ENCODE measurements at regions not wholly inside any gene's neighbourhood (a gene's known extent, or its start where the extent isn't known, plus 50 kb on each side); places are given as distances from the start of the nearest gene placed in this dataset.

DNA sequence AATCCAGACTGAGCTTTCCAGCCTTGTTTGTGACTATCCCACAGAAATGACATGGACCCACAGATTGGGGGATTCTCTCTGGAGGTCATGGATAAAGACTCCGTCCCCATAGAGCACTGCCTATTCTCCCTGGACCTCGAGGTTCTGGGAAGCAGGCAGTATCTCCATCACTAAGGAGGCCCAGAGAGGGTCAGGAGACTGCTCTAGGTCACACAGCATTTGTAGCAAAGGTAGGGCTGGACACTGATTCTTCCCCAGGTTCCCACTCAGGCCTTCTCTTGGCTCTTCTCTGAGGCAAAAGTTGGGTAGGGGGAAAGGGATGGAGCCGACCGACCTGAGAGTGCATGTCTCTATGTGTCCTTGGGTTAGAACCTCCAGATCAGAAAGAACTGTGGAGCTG, 80.9 kb downstream of the PTPRS start:
- Histone ChIP-seq H3K27ac (replicated peaks) (no peak overlapping the region), H3K27me3 (ENCODE audit: insufficient read depth, poor library complexity, severe bottlenecking) (no peaks in the 10 kb centered on the region), H3K4me3 (replicated peaks; ENCODE audit: insufficient read depth, low read length) (no peak overlapping the region)
- TF ChIP-seq POLR2AphosphoS5 (IDR thresholded peaks at IDR 0.05; ENCODE audit: low read depth), result no peak
- TF ChIP-seq, protein P1, sequence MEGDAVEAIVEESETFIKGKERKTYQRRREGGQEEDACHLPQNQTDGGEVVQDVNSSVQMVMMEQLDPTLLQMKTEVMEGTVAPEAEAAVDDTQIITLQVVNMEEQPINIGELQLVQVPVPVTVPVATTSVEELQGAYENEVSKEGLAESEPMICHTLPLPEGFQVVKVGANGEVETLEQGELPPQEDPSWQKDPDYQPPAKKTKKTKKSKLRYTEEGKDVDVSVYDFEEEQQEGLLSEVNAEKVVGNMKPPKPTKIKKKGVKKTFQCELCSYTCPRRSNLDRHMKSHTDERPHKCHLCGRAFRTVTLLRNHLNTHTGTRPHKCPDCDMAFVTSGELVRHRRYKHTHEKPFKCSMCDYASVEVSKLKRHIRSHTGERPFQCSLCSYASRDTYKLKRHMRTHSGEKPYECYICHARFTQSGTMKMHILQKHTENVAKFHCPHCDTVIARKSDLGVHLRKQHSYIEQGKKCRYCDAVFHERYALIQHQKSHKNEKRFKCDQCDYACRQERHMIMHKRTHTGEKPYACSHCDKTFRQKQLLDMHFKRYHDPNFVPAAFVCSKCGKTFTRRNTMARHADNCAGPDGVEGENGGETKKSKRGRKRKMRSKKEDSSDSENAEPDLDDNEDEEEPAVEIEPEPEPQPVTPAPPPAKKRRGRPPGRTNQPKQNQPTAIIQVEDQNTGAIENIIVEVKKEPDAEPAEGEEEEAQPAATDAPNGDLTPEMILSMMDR (IDR thresholded peaks at IDR 0.05; ENCODE audit: insufficient read depth, low read length), result no peak
- no peak for TF ChIP-seq GABPA (IDR thresholded peaks at IDR 0.05; ENCODE audit: low read depth)
- DNase-seq (ENCODE audit: low read depth in 1 of 2, low spot score in 1 of 2), result no peak

DNA sequence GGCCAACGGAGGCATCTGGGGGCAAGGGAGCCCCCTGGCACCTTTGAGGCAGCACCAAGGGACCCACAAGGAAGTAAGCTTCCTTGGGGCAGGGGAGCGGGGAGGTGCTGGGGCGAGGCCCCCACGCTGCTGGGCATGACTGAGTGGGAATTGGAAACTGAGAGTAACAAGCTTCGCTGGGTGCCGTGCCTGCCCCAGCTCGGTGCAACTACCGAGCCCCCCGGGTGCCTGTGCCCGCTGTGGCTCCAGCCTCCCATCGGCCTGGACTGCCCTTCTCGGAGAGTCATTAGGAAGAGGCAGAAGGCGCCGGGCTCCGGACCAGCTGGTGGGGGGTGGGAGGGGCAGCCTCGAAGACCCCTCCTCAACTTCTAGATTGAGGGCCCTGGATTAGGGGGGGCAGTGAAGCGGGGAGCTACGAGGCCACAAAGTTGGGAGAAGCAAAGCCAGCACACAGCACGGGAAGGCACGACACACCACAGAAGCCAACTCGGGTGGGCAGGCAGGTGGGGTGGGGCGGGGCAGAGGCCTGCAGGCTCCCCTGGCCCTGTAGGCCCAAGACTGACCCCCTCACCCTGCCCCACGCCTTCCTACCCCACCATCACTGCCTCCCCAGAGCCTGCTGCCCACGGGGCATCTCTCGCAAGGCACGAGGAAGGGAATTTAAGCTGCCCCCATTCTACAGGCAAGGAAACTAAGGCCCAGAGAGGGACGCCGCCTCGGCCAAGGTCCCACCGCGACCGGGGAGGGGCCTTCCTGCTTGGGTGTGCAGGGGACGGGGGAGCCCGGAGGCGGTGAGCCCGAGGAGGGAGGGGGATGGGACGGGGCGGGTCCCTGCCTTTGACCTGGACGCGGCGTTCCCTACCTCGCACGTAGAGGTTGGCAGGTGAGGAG, 83.2 kb downstream of the PTPRS start:
- H3K27me3 ChIP-seq (ENCODE audit: insufficient read depth, poor library complexity, severe bottlenecking), result no peaks in the 10 kb centered on the region
- DNase-seq (ENCODE audit: low read depth in 1 of 2, low spot score in 1 of 2), result no peak
- H3K4me3 ChIP-seq (replicated peaks; ENCODE audit: insufficient read depth, low read length), result no peak overlapping the region
- TF ChIP-seq SPI1 (IDR thresholded peaks at IDR 0.05; ENCODE audit: borderline replicate concordance, low read depth) (no peak), POLR2AphosphoS5 (IDR thresholded peaks at IDR 0.05; ENCODE audit: low read depth) (no peak), GABPA (IDR thresholded peaks at IDR 0.05; ENCODE audit: low read depth) (no peak)
- TF ChIP-seq, protein P1 (IDR thresholded peaks at IDR 0.05; ENCODE audit: insufficient read depth, low read length), result no peak
- TF ChIP-seq, protein P2, sequence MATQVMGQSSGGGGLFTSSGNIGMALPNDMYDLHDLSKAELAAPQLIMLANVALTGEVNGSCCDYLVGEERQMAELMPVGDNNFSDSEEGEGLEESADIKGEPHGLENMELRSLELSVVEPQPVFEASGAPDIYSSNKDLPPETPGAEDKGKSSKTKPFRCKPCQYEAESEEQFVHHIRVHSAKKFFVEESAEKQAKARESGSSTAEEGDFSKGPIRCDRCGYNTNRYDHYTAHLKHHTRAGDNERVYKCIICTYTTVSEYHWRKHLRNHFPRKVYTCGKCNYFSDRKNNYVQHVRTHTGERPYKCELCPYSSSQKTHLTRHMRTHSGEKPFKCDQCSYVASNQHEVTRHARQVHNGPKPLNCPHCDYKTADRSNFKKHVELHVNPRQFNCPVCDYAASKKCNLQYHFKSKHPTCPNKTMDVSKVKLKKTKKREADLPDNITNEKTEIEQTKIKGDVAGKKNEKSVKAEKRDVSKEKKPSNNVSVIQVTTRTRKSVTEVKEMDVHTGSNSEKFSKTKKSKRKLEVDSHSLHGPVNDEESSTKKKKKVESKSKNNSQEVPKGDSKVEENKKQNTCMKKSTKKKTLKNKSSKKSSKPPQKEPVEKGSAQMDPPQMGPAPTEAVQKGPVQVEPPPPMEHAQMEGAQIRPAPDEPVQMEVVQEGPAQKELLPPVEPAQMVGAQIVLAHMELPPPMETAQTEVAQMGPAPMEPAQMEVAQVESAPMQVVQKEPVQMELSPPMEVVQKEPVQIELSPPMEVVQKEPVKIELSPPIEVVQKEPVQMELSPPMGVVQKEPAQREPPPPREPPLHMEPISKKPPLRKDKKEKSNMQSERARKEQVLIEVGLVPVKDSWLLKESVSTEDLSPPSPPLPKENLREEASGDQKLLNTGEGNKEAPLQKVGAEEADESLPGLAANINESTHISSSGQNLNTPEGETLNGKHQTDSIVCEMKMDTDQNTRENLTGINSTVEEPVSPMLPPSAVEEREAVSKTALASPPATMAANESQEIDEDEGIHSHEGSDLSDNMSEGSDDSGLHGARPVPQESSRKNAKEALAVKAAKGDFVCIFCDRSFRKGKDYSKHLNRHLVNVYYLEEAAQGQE (IDR thresholded peaks at IDR 0.05; ENCODE audit: insufficient replicate concordance, low read depth), result no peak
- H3K27ac ChIP-seq (replicated peaks), result no peak overlapping the region

DNA sequence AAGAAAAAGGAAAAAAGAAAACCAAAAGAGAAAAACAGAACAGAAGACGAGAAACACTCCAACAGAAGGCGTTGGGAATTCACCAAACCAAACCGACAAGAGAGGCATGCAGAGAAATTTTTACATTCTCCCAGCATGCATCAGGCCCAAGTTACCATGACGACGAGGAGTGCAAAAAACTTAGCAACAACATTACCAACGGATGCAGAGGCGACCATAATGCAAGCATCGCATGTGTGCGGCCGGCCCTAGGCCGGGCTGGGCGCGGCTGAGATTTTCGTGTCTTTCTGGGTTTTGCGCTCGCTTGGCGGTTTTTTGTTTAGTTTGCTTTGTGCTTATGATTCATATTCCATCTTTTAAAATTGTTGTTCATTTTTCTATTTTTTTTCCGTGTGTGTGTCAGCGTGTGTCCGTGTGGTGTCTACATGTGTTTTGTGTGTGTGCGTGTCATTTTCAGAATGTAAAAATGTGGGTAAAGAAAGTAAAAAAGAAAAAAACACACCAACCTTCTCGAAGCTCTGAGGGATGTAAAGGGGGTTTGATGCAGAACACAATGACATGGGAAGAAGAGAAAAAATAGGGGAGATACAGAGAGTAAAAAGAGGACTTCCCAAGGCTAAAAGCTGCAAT, 84.9 kb downstream of the PTPRS start:
- H3K27me3 ChIP-seq (ENCODE audit: insufficient read depth, poor library complexity, severe bottlenecking), result no peaks in the 10 kb centered on the region
- DNase-seq (ENCODE audit: low read depth in 1 of 2, low spot score in 1 of 2), result no peak
- no peak overlapping the region for H3K27ac ChIP-seq (replicated peaks)
- no peak for TF ChIP-seq GABPA (IDR thresholded peaks at IDR 0.05; ENCODE audit: low read depth)
- TF ChIP-seq, protein P1 (IDR thresholded peaks at IDR 0.05; ENCODE audit: insufficient read depth, low read length), result no peak
- TF ChIP-seq POLR2AphosphoS5 (IDR thresholded peaks at IDR 0.05; ENCODE audit: low read depth), result no peak
- TF ChIP-seq, protein P2 (IDR thresholded peaks at IDR 0.05; ENCODE audit: insufficient replicate concordance, low read depth), result no peak
- TF ChIP-seq SPI1 (IDR thresholded peaks at IDR 0.05; ENCODE audit: borderline replicate concordance, low read depth), result no peak
- no peak overlapping the region for H3K4me3 ChIP-seq (replicated peaks; ENCODE audit: insufficient read depth, low read length)
